ENCODE measurements at regions not wholly inside any gene's neighbourhood (a gene's known extent, or its start where the extent isn't known, plus 50 kb on each side); places are given as distances from the start of the nearest gene placed in this dataset.

GRCh38 chr6:132096245-132096644 lies 145.1 kb upstream of the CCN2 start:
- DNase-seq (ENCODE audit: low spot score): no peak

- no peak for DNase-seq (ENCODE audit: low spot score)
Measured at GRCh38 chr6:132089173-132089572, 138.0 kb upstream of the CCN2 start.

GRCh38 chr6:132088150-132088549 lies 137.0 kb upstream of the CCN2 start:
- DNase-seq (ENCODE audit: low spot score): no peak

GRCh38 chr6:132087391-132087790 lies 136.2 kb upstream of the CCN2 start:
- DNase-seq (ENCODE audit: low spot score): no peak

GRCh38 chr6:132085731-132086130 lies 134.6 kb upstream of the CCN2 start:
- no peak for DNase-seq (ENCODE audit: low spot score)

- DNase-seq (ENCODE audit: low spot score): no peak
Measured at GRCh38 chr6:132084811-132085509, 133.8 kb upstream of the CCN2 start.

GRCh38 chr6:132082421-132082820 lies 131.2 kb upstream of the CCN2 start:
- no peak for DNase-seq (ENCODE audit: low spot score)

- no peak for DNase-seq (ENCODE audit: low spot score)
Measured at GRCh38 chr6:132081338-132081737, 130.2 kb upstream of the CCN2 start.

GRCh38 chr6:132079286-132079685 lies 128.1 kb upstream of the CCN2 start:
- no peak for DNase-seq (ENCODE audit: low spot score)

- no peak for DNase-seq (ENCODE audit: low spot score)
Measured at GRCh38 chr6:132076452-132076851, 125.3 kb upstream of the CCN2 start.

GRCh38 chr6:132072831-132073230 lies 121.7 kb upstream of the CCN2 start:
- DNase-seq (ENCODE audit: low spot score): no peak

GRCh38 chr6:132072271-132072670 lies 121.1 kb upstream of the CCN2 start:
- no peak for DNase-seq (ENCODE audit: low spot score)

- no peak for DNase-seq (ENCODE audit: low spot score)
Measured at GRCh38 chr6:132070356-132070755, 119.2 kb upstream of the CCN2 start.

GRCh38 chr6:132068766-132069165 lies 117.6 kb upstream of the CCN2 start:
- DNase-seq (ENCODE audit: low spot score): no peak

- no peak for DNase-seq (ENCODE audit: low spot score)
Measured at GRCh38 chr6:132067286-132067685, 116.1 kb upstream of the CCN2 start.

GRCh38 chr6:132065556-132065955 lies 114.4 kb upstream of the CCN2 start:
- DNase-seq (ENCODE audit: low spot score): no peak

- DNase-seq (ENCODE audit: low spot score): no peak
Measured at GRCh38 chr6:132063738-132064137, 112.6 kb upstream of the CCN2 start.

GRCh38 chr6:132063204-132063603 lies 112.0 kb upstream of the CCN2 start:
- DNase-seq (ENCODE audit: low spot score): no peak

- no peak for DNase-seq (ENCODE audit: low spot score)
Measured at GRCh38 chr6:132062626-132063025, 111.5 kb upstream of the CCN2 start.

- no peak for DNase-seq (ENCODE audit: low spot score)
Measured at GRCh38 chr6:132061381-132061780, 110.2 kb upstream of the CCN2 start.

- no peak for DNase-seq (ENCODE audit: low spot score)
Measured at GRCh38 chr6:132060591-132060990, 109.4 kb upstream of the CCN2 start.

- peak; percentile 66 for DNase-seq (ENCODE audit: low spot score)
Measured at GRCh38 chr6:132058975-132059374, 107.8 kb upstream of the CCN2 start.

- DNase-seq (ENCODE audit: low spot score): no peak
Measured at GRCh38 chr6:132054525-132054924, 103.4 kb upstream of the CCN2 start.

- DNase-seq (ENCODE audit: low spot score): no peak
Measured at GRCh38 chr6:132053511-132053910, 102.3 kb upstream of the CCN2 start.

Data from left forelimb (tissue), 1 donor.